CD14-positive monocyte (primary cell): ENCODE measurements at regions not wholly inside any gene's neighbourhood (a gene's known extent, or its start where the extent isn't known, plus 50 kb on each side); places are given as distances from the start of the nearest gene placed in this dataset.

Source experiments
- DNase-seq, 3 donors: peaks; one replicate each; pipeline ENCODE4 v3.0.0-alpha.2; 2011 to 2022
- H2AFZ ChIP-seq: 2 replicates; pipeline ENCODE4 v1.6.0; 2012; ENCODE audit warnings: mild to moderate bottlenecking, low read depth, low read length, inconsistent platforms; ENCODE audit not compliant: insufficient read depth, poor library complexity, severe bottlenecking
- H3K27ac ChIP-seq, 2 donors: 1 replicate in 1 of 2; 2 replicates in 1 of 2; pipeline ENCODE4 v1.5.1; 2012 to 2013; ENCODE audit warnings: low read length in 2 of 2, control low read depth in 1 of 2, inconsistent platforms in 1 of 2, low read depth in 1 of 2, mild to moderate bottlenecking in 1 of 2
- H3K27me3 ChIP-seq, 2 donors: one replicate each; pipeline versions ENCODE4 v1.6.0 to v1.6.1; 2011 to 2013; ENCODE audit warnings: low read length in 2 of 2; ENCODE audit not compliant: control insufficient read depth in 2 of 2, insufficient read depth in 2 of 2
- H3K36me3 ChIP-seq, 2 donors: replicated peaks in 1 of 2; 1 replicate in 1 of 2; 2 replicates in 1 of 2; pipeline versions ENCODE4 v1.5.1 to v1.6.1; 2012 to 2013; ENCODE audit warnings: low read length in 2 of 2, control low read depth in 1 of 2, inconsistent platforms in 1 of 2, mild to moderate bottlenecking in 1 of 2; ENCODE audit not compliant: insufficient read depth in 2 of 2, control insufficient read depth in 1 of 2
- H3K4me1 ChIP-seq, 2 donors: 1 replicate in 1 of 2; 2 replicates in 1 of 2; pipeline versions ENCODE4 v1.5.1 to v1.6.1; 2012 to 2013; ENCODE audit warnings: low read length in 2 of 2, control low read depth in 1 of 2, inconsistent platforms in 1 of 2, mild to moderate bottlenecking in 1 of 2, moderate library complexity in 1 of 2; ENCODE audit not compliant: insufficient read depth in 2 of 2, control insufficient read depth in 1 of 2
- H3K4me2 ChIP-seq: replicated peaks from 2 replicates; pipeline ENCODE3; 2012; ENCODE audit warnings: low read length, moderate library complexity, mild to moderate bottlenecking; ENCODE audit not compliant: poor library complexity, severe bottlenecking; ENCODE audit errors: extremely low read depth
- H3K4me3 ChIP-seq, 3 experiments: fragments of 200-600 bp in 1 of 3; sonication (generic) in 1 of 3; replicated peaks in 1 of 3; 1 replicate in 2 of 3; 2 replicates in 1 of 3; pipeline ENCODE4 v1.5.1; 2011 to 2013; ENCODE audit warnings: low read length in 3 of 3, mild to moderate bottlenecking in 3 of 3, control low read depth in 2 of 3, low read depth in 2 of 3, inconsistent platforms in 1 of 3, moderate library complexity in 1 of 3
- H3K79me2 ChIP-seq: 2 replicates; pipeline ENCODE4 v1.6.0; 2012; ENCODE audit warnings: mild to moderate bottlenecking, control low read depth, inconsistent platforms, low read length, moderate library complexity; ENCODE audit not compliant: insufficient read depth
- H3K9ac ChIP-seq: 2 replicates; pipeline ENCODE4 v1.6.0; 2017; ENCODE audit warnings: low read length, mild to moderate bottlenecking; ENCODE audit not compliant: insufficient read depth, poor library complexity, severe bottlenecking
- H3K9me3 ChIP-seq, 2 donors: replicated peaks in 1 of 2; 1 replicate in 1 of 2; 2 replicates in 1 of 2; pipeline versions ENCODE4 v1.5.1 to v1.6.1; 2012 to 2013; ENCODE audit warnings: low read length in 2 of 2, control low read depth in 1 of 2; ENCODE audit not compliant: control insufficient read depth in 1 of 2, insufficient read depth in 1 of 2
- H4K20me1 ChIP-seq: 2 replicates; pipeline ENCODE4 v1.6.0; 2012; ENCODE audit warnings: mild to moderate bottlenecking, low read length, control low read depth, moderate library complexity; ENCODE audit not compliant: insufficient read depth
- H3K27ac Mint-ChIP-seq, 7 donors: one replicate each; pipeline ENCODE4 v1.8.0; 2020; ENCODE audit warnings: mild to moderate bottlenecking in 7 of 7, mixed read lengths in 7 of 7, moderate library complexity in 6 of 7, inconsistent platforms in 2 of 7
- H3K27me3 Mint-ChIP-seq, 3 donors: one replicate each; pipeline ENCODE4 v1.8.0; 2021 to 2022; ENCODE audit warnings: low read depth in 3 of 3, mild to moderate bottlenecking in 3 of 3, mixed read lengths in 3 of 3, moderate library complexity in 3 of 3, inconsistent platforms in 1 of 3
- H3K36me3 Mint-ChIP-seq, 2 donors: one replicate each; pipeline ENCODE4 v1.8.0; 2020; ENCODE audit warnings: mixed read lengths in 2 of 2, inconsistent platforms in 1 of 2, mild to moderate bottlenecking in 1 of 2
- H3K4me1 Mint-ChIP-seq: one replicate; pipeline ENCODE4 v1.8.0; 2020; ENCODE audit warnings: mild to moderate bottlenecking, mixed read lengths
- H3K4me3 Mint-ChIP-seq, 2 donors: one replicate each; pipeline ENCODE4 v1.8.0; 2020; ENCODE audit warnings: mild to moderate bottlenecking in 2 of 2, mixed read lengths in 2 of 2, moderate library complexity in 1 of 2
- H3K9me3 Mint-ChIP-seq, 7 donors: one replicate each; pipeline ENCODE4 v1.8.0; 2020 to 2022; ENCODE audit warnings: mixed read lengths in 7 of 7, mild to moderate bottlenecking in 6 of 7, moderate library complexity in 6 of 7, inconsistent platforms in 2 of 7
- CTCF ChIP-seq: fragments of 200-600 bp; IDR thresholded peaks from one replicate; pipeline ENCODE4 v1.8.0; 2022; ENCODE audit warnings: antibody characterized with exemption, mild to moderate bottlenecking
- WGBS: methylation state at CpG from one replicate; pipeline ENCODE4 v1.1.5; 2013; ENCODE audit warnings: missing lambda C conversion rate; ENCODE audit not compliant: insufficient coverage; 5-methylcytosine and 5-hydroxymethylcytosine counted together
- intact Hi-C, 2 donors: fragments of 100-400 bp; cut with micrococcal nuclease; formaldehyde crosslinking; loops; one replicate each; pipeline versions ENCODE4 v1.15.0 to v1.15.1; 2023

- H3K9me3 ChIP-seq = no peaks in the 10 kb centered on the region
- H3K36me3 Mint-ChIP-seq = no peaks in the 10 kb centered on the region
- no peaks in the 10 kb centered on the region for H3K4me1 ChIP-seq
- H3K27me3 ChIP-seq = no peaks in the 10 kb centered on the region
- H3K4me3 Mint-ChIP-seq = no peak overlapping the region
- TF ChIP-seq CTCF = no peak
- H3K9me3 Mint-ChIP-seq = peaks cover 0 to 4% (median 0%) of the 10 kb centered on the region in 7 donors
- no peak for DNase-seq
- no peak overlapping the region for H3K27ac ChIP-seq
- no peak overlapping the region for H3K4me2 ChIP-seq
- H3K79me2 ChIP-seq = no peaks in the 10 kb centered on the region
- H3K4me1 Mint-ChIP-seq = peaks cover 3% of the 10 kb centered on the region
- H3K27me3 Mint-ChIP-seq = no peaks in the 10 kb centered on the region
- intact Hi-C loops = no loop called here
- H3K4me3 ChIP-seq = no peak overlapping the region
- no peak overlapping the region for H3K9ac ChIP-seq
- H3K36me3 ChIP-seq = no peaks in the 10 kb centered on the region
- no peak overlapping the region for H2AFZ ChIP-seq
- no CpG with 5 or more reads among the region's 1 CpG for WGBS
- H3K27ac Mint-ChIP-seq = no peak overlapping the region
- no peaks in the 10 kb centered on the region for H4K20me1 ChIP-seq
These were observed 601.3 kb downstream of the SPRY1 start for GRCh38 chr4:123997776-123998449.

GRCh38 chr4:124000233-124000632, 603.6 kb downstream of the SPRY1 start:
- H3K36me3 Mint-ChIP-seq = no peaks in the 10 kb centered on the region
- H3K4me1 Mint-ChIP-seq = peaks cover 3% of the 10 kb centered on the region
- H3K4me1 ChIP-seq = no peaks in the 10 kb centered on the region
- no CpG with 5 or more reads among the region's 2 CpGs for WGBS
- no peak for DNase-seq
- H3K27me3 Mint-ChIP-seq = no peaks in the 10 kb centered on the region
- H3K79me2 ChIP-seq = no peaks in the 10 kb centered on the region
- no peaks in the 10 kb centered on the region for H4K20me1 ChIP-seq
- no peak overlapping the region for H2AFZ ChIP-seq
- no peak overlapping the region for H3K27ac Mint-ChIP-seq
- TF ChIP-seq CTCF = no peak
- H3K36me3 ChIP-seq = no peaks in the 10 kb centered on the region
- intact Hi-C loops = no loop called here
- H3K4me3 Mint-ChIP-seq = no peak overlapping the region
- no peak overlapping the region for H3K27ac ChIP-seq
- no peak overlapping the region for H3K9ac ChIP-seq
- no peak overlapping the region for H3K4me3 ChIP-seq
- H3K9me3 Mint-ChIP-seq = peaks cover 0 to 4% (median 0%) of the 10 kb centered on the region in 7 donors
- H3K4me2 ChIP-seq = no peak overlapping the region
- H3K9me3 ChIP-seq = no peaks in the 10 kb centered on the region
- no peaks in the 10 kb centered on the region for H3K27me3 ChIP-seq
